SU-DHL-6 (cell line): ENCODE measurements at regions not wholly inside any gene's neighbourhood (a gene's known extent, or its start where the extent isn't known, plus 50 kb on each side); places are given as distances from the start of the nearest gene placed in this dataset.

Experiments
- EZH2phosphoT487 ChIP-seq: fragments of 200-600 bp; sonication (generic), shearing (Covaris generic); conservative IDR thresholded peaks from 2 replicates; pipeline ENCODE4 v1.6.1; 2018; ENCODE audit warnings: mild to moderate bottlenecking, antibody characterized with exemption, low read length, moderate library complexity, mixed read lengths
- TF ChIP-seq, protein P1 (sequence below): fragments of 200-600 bp; sonication (generic); IDR thresholded peaks from one replicate; pipeline ENCODE4 v1.5.1; 2017; ENCODE audit warnings: antibody characterized with exemption, mild to moderate bottlenecking, low read length, moderate library complexity; ENCODE audit not compliant: insufficient read depth, poor library complexity, severe bottlenecking

DNA sequence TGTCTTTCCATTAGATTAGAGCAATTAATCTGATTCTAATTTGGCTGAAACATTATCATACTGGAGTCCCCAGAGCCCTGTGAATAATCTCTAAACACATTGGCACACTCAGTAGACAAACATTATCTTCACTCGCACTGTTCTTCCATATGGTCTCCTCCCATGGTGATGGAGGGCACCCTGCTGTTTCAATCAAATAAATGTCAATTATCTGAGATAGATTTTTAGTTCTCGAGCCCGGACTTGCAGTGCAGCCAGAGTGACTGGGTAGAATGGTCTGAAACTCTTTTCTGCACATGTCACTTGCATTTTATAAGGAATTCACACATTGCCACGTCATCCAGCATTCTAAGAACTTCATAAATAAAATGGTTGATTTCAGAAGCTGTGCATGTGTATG is 90.6 kb upstream of the MAP3K7 start:
- TF ChIP-seq, protein P1, sequence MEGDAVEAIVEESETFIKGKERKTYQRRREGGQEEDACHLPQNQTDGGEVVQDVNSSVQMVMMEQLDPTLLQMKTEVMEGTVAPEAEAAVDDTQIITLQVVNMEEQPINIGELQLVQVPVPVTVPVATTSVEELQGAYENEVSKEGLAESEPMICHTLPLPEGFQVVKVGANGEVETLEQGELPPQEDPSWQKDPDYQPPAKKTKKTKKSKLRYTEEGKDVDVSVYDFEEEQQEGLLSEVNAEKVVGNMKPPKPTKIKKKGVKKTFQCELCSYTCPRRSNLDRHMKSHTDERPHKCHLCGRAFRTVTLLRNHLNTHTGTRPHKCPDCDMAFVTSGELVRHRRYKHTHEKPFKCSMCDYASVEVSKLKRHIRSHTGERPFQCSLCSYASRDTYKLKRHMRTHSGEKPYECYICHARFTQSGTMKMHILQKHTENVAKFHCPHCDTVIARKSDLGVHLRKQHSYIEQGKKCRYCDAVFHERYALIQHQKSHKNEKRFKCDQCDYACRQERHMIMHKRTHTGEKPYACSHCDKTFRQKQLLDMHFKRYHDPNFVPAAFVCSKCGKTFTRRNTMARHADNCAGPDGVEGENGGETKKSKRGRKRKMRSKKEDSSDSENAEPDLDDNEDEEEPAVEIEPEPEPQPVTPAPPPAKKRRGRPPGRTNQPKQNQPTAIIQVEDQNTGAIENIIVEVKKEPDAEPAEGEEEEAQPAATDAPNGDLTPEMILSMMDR = no peak
- TF ChIP-seq EZH2phosphoT487 = no peak
